Right lobe of liver (tissue), 6 donors: ENCODE measurements at regions not wholly inside any gene's neighbourhood (a gene's known extent, or its start where the extent isn't known, plus 50 kb on each side); places are given as distances from the start of the nearest gene placed in this dataset.

Source experiments
- ATAC-seq, 4 donors: fragments of 200-7000 bp; cut with Tn5 transposase; one replicate each; pipeline ENCODE4 v1.9.1; 2020; ENCODE audit warnings: mild to moderate bottlenecking in 4 of 4, moderate library complexity in 4 of 4
- DNase-seq, 3 donors: peaks; one replicate each; pipeline ENCODE4 v3.0.0-alpha.2; 2020
- H3K27ac ChIP-seq, 3 donors: fragments of 200-600 bp; one replicate each; pipeline ENCODE4 v1.8.0; 2022
- H3K27me3 ChIP-seq, 2 donors: fragments of 200-600 bp; one replicate each; pipeline ENCODE4 v1.8.0; 2022
- H3K36me3 ChIP-seq, 4 donors: fragments of 200-600 bp; sonication (generic) in 1 of 4; one replicate each; pipeline versions ENCODE4 v1.5.1 to v1.8.0; 2017 to 2022; ENCODE audit warnings: control low read depth in 1 of 4
- H3K4me1 ChIP-seq, 4 donors: fragments of 200-600 bp; sonication (generic) in 1 of 4; one replicate each; pipeline versions ENCODE4 v1.5.1 to v1.8.0; 2017 to 2022; ENCODE audit warnings: control low read depth in 1 of 4
- H3K4me3 ChIP-seq, 3 donors: fragments of 200-600 bp; one replicate each; pipeline ENCODE4 v1.8.0; 2022
- H3K9me3 ChIP-seq, 4 donors: fragments of 200-600 bp; sonication (generic) in 1 of 4; one replicate each; pipeline versions ENCODE4 v1.5.1 to v1.8.0; 2017 to 2022; ENCODE audit warnings: control low read depth in 1 of 4
- POLR2A ChIP-seq: fragments of 450-650 bp; IDR thresholded peaks from one replicate; pipeline ENCODE4 v1.6.1; 2017; ENCODE audit warnings: antibody characterized with exemption, mild to moderate bottlenecking
- WGBS: methylation state at CpG from one replicate; pipeline ENCODE4 v1.1.6; 2018; ENCODE audit warnings: low coverage, low lambda C conversion rate; ENCODE audit not compliant: insufficient coverage; ENCODE audit errors: missing lambda C conversion rate; 5-methylcytosine and 5-hydroxymethylcytosine counted together
- intact Hi-C, 2 donors: fragments of 100-400 bp; cut with DNase I; formaldehyde crosslinking; loops; one replicate each; pipeline versions ENCODE4 v1.11.2 to v1.14.1; 2022
- TF ChIP-seq, protein P1 (sequence below), 4 donors: fragments of 200-600 bp in 3 of 4; fragments of 450-650 bp in 1 of 4; IDR thresholded peaks; one replicate each; pipeline versions ENCODE4 v1.5.1 to v1.8.0; 2016 to 2022; ENCODE audit warnings: antibody characterized with exemption in 4 of 4, mild to moderate bottlenecking in 2 of 4
- donor health status: DM: no; HTN: yes; CAD: no.
- donor health status: DM: no; HTN: no; CAD: no.
- donor health status: DM: no; HTN: no; CAD: no.
- donor health status: DM: no; HTN: yes; CAD: no.
- donor health status: DM: no; HTN: yes; CAD: no.

- H3K27ac ChIP-seq, result no peak overlapping the region
- no peaks in the 10 kb centered on the region for H3K27me3 ChIP-seq
- intact Hi-C loops, result no loop called here
- TF ChIP-seq, protein P1, sequence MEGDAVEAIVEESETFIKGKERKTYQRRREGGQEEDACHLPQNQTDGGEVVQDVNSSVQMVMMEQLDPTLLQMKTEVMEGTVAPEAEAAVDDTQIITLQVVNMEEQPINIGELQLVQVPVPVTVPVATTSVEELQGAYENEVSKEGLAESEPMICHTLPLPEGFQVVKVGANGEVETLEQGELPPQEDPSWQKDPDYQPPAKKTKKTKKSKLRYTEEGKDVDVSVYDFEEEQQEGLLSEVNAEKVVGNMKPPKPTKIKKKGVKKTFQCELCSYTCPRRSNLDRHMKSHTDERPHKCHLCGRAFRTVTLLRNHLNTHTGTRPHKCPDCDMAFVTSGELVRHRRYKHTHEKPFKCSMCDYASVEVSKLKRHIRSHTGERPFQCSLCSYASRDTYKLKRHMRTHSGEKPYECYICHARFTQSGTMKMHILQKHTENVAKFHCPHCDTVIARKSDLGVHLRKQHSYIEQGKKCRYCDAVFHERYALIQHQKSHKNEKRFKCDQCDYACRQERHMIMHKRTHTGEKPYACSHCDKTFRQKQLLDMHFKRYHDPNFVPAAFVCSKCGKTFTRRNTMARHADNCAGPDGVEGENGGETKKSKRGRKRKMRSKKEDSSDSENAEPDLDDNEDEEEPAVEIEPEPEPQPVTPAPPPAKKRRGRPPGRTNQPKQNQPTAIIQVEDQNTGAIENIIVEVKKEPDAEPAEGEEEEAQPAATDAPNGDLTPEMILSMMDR (IDR thresholded peaks at IDR 0.05), result no peak
- no peak for TF ChIP-seq POLR2A
- no peak overlapping the region for H3K4me3 ChIP-seq
- no peaks in the 10 kb centered on the region for H3K9me3 ChIP-seq
- DNase-seq (no peak), ATAC-seq (no peak)
- WGBS, result 33% methylated on average over 3 of the region's 3 CpGs
- no peaks in the 10 kb centered on the region for H3K4me1 ChIP-seq
- H3K36me3 ChIP-seq, result no peaks in the 10 kb centered on the region
Observed at GRCh38 chr3:144923046-144923775, 951.6 kb downstream of the DIPK2A start.

DNA sequence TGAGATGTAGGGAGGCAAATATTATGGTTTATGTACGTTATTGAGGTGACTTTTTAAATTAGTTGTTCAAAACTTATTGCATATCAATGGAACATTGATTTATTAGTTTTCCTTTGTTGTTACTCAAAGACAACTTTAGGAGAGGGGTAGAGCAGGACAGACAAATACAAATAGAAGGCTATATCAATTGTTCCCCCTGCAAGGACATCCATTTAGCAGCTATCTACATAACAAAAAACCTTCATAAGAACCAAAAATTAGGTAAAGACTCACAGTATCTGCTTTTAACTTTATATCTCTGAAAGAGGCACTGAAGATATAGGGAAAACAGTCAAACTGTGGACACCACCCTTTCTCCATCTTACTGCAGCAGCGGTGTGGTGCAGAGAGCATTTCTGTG lies 958.8 kb downstream of the DIPK2A start:
- 69% methylated on average over 2 of the region's 2 CpGs for WGBS
- ATAC-seq (no peak), DNase-seq (no peak)
- TF ChIP-seq POLR2A, result no peak
- TF ChIP-seq, protein P1 (IDR thresholded peaks at IDR 0.05), result no peak
- no peaks in the 10 kb centered on the region for H3K4me1 ChIP-seq
- H3K9me3 ChIP-seq, result peaks cover 0 to 4% (median 0%) of the 10 kb centered on the region in 4 donors
- intact Hi-C loops, result no loop called here
- H3K4me3 ChIP-seq, result no peak overlapping the region
- no peaks in the 10 kb centered on the region for H3K27me3 ChIP-seq
- H3K36me3 ChIP-seq, result no peaks in the 10 kb centered on the region
- H3K27ac ChIP-seq, result no peak overlapping the region

DNA sequence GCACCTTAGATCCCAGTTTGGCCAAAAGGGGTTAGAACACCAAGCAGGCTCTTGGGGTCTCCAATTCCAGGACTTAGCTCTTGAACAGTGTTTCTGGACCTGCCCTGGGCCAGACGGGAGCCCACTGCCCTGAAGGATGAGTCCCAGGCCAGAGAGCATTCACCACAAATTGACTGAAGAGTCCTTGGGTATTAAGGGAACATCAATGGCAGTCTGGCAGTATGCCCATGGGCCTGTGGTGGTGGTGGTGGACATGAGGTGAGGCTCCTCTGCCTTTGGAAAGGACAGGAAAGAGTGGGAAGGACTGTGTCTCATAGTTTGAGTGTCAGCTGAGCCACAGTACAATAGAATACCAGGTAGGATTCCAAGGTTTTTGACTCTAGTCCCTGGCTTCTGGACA lies 960.0 kb downstream of the DIPK2A start:
- intact Hi-C loops, result no loop called here
- Histone ChIP-seq H3K36me3 (no peaks in the 10 kb centered on the region), H3K27me3 (no peaks in the 10 kb centered on the region), H3K9me3 (peaks cover 0 to 4% (median 0%) of the 10 kb centered on the region in 4 donors), H3K4me1 (no peaks in the 10 kb centered on the region), H3K4me3 (no peak overlapping the region), H3K27ac (no peak overlapping the region)
- no peak for ATAC-seq
- TF ChIP-seq, protein P1 (IDR thresholded peaks at IDR 0.05), result no peak
- TF ChIP-seq POLR2A, result no peak
- no peak for DNase-seq
- no CpG with 5 or more reads among the region's 1 CpG for WGBS

DNA sequence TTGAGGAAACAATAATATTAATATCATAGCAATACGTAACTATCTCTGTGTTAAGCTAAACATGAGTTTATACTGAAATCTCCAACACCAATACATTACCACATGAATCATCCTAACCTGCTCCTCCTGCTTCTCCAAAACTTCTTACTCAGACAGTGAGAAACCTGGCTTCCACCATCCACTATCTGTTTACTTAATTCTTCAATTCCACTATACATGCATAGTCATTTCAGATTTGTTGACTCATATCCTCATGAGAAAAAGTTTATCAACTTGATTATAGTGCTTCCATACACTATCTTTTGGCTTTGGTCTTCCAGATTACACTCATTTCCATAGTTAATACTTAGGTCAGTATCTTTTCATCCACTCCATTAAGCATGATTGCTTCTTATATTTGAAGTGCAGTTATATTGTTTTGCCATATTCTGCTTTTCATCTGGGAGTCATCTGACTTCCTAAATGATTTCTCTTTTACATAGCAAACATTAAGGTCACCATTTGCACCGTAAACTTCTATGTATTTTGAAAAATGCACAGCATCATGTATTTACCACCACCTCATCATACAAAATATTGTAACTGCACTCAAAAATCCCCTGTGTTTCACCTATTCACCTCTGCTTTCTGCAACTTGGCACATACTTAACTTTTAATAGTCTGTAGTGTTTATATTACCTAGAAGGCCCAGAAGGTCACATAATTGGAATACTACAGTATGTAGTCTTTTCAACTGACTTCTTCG lies 970.6 kb downstream of the DIPK2A start:
- Histone ChIP-seq H3K4me3 (no peak overlapping the region), H3K4me1 (no peaks in the 10 kb centered on the region), H3K27me3 (no peaks in the 10 kb centered on the region), H3K9me3 (no peaks in the 10 kb centered on the region), H3K27ac (no peak overlapping the region), H3K36me3 (no peaks in the 10 kb centered on the region)
- 53% methylated on average over 3 of the region's 3 CpGs for WGBS
- ATAC-seq (no peak), DNase-seq (no peak)
- TF ChIP-seq, protein P1 (IDR thresholded peaks at IDR 0.05), result no peak
- no peak for TF ChIP-seq POLR2A
- intact Hi-C loops, result no loop called here
